ENCODE measurements at regions not wholly inside any gene's neighbourhood (a gene's known extent, or its start where the extent isn't known, plus 50 kb on each side); places are given as distances from the start of the nearest gene placed in this dataset.

GRCh38 chr2:133787207-133787606 is 218.9 kb upstream of the NCKAP5 start:
- H3K9me2 ChIP-seq (ENCODE audit: insufficient read depth), result no peaks in the 10 kb centered on the region
- Mint-ChIP-seq H3K36me3 (ENCODE audit: low read depth) (no peaks in the 10 kb centered on the region), H3K27ac (no peak overlapping the region), H3K4me3 (no peak overlapping the region), H3K27me3 (ENCODE audit: insufficient read depth, low read depth, poor library complexity) (no peaks in the 10 kb centered on the region), H3K9me3 (peaks cover 7% of the 10 kb centered on the region; the same call in 2 of the 3 replicates), H3K4me1 (peaks cover 4% of the 10 kb centered on the region; the same call in 2 of the 3 replicates)
- H3K27ac ChIP-seq (ENCODE audit: low read depth), result no peak overlapping the region
- H4K20me1 ChIP-seq (replicated peaks; ENCODE audit: insufficient read depth), result no peaks in the 10 kb centered on the region
- TF ChIP-seq CTCF (conservative IDR thresholded peaks at IDR 0.05; ENCODE audit: low read depth in 2 of 2) (no peak), JUNB (IDR thresholded peaks at IDR 0.05; ENCODE audit: unreplicated experiment) (no peak), STAT1 (IDR thresholded peaks at IDR 0.05; ENCODE audit: unreplicated experiment) (no peak), CREB1 (CRISPR knock-in tag; IDR thresholded peaks at IDR 0.05; ENCODE audit: low read depth) (no peak), EZH2phosphoT487 (IDR thresholded peaks at IDR 0.05; ENCODE audit: unreplicated experiment) (no peak), ZNF462 (CRISPR knock-in tag; IDR thresholded peaks at IDR 0.05) (no peak), ZNF114 (CRISPR knock-in tag; IDR thresholded peaks at IDR 0.05) (no peak), NANOG (IDR thresholded peaks at IDR 0.05; ENCODE audit: borderline replicate concordance) (no peak), POLR2AphosphoS5 (IDR thresholded peaks at IDR 0.05; ENCODE audit: low read depth) (no peak), EZH2 (IDR thresholded peaks at IDR 0.05; ENCODE audit: low read depth, unreplicated experiment) (no peak), REST (IDR thresholded peaks at IDR 0.05; ENCODE audit: unreplicated experiment) (no peak), ETS1 (IDR thresholded peaks at IDR 0.05) (no peak), ZNF331 (CRISPR knock-in tag; IDR thresholded peaks at IDR 0.05; ENCODE audit: low read depth) (no peak)
- H3F3A ChIP-seq (replicated peaks; ENCODE audit: low read depth), result no peaks in the 10 kb centered on the region
- ATAC-seq, result no peak
- no peak overlapping the region for H3K4me2 ChIP-seq
- no peaks in the 10 kb centered on the region for H3K4me1 ChIP-seq (ENCODE audit: insufficient read depth)
- H3K79me2 ChIP-seq (replicated peaks; ENCODE audit: insufficient read depth), result no peaks in the 10 kb centered on the region
- H3K4me3 ChIP-seq, result no peak overlapping the region
- no peaks in the 10 kb centered on the region for H3K27me3 ChIP-seq (ENCODE audit: insufficient read depth)
- no peak for DNase-seq (ENCODE audit: low spot score)
- no peak overlapping the region for H2AFZ ChIP-seq
- no peaks in the 10 kb centered on the region for H3K36me3 ChIP-seq (ENCODE audit: insufficient read depth)

Data from GM23338 (cell line).